Parathyroid adenoma (tissue), 2 donors: ENCODE measurements at regions not wholly inside any gene's neighbourhood (a gene's known extent, or its start where the extent isn't known, plus 50 kb on each side); places are given as distances from the start of the nearest gene placed in this dataset.

ENCODE experiments used
- H2AFZ ChIP-seq: fragments of 300-600 bp; sonication (generic); one replicate; pipeline ENCODE4 v1.7.0; 2017; ENCODE audit warnings: antibody characterized with exemption, mild to moderate bottlenecking
- H3K27ac ChIP-seq: fragments of 300-600 bp; sonication (generic); one replicate; pipeline ENCODE4 v1.7.0; 2017
- H3K27me3 ChIP-seq: fragments of 300-600 bp; sonication (generic); one replicate; pipeline ENCODE4 v1.7.0; 2017; ENCODE audit warnings: low read length; ENCODE audit not compliant: control insufficient read depth, insufficient read depth
- H3K36me3 ChIP-seq: fragments of 300-600 bp; sonication (generic); one replicate; pipeline ENCODE4 v1.7.0; 2017; ENCODE audit warnings: low read length; ENCODE audit not compliant: control insufficient read depth, insufficient read depth
- H3K4me1 ChIP-seq: fragments of 300-600 bp; sonication (generic); one replicate; pipeline ENCODE4 v1.7.0; 2017; ENCODE audit warnings: control low read depth
- H3K4me2 ChIP-seq: fragments of 300-600 bp; sonication (generic); one replicate; pipeline ENCODE4 v1.7.0; 2017; ENCODE audit warnings: low read length
- H3K4me3 ChIP-seq: fragments of 300-600 bp; sonication (generic); one replicate; pipeline ENCODE4 v1.7.0; 2017; ENCODE audit warnings: low read depth, low read length
- H3K79me2 ChIP-seq: fragments of 300-600 bp; sonication (generic); one replicate; pipeline ENCODE4 v1.7.0; 2017; ENCODE audit warnings: control low read depth
- H3K9ac ChIP-seq: fragments of 300-600 bp; sonication (generic); one replicate; pipeline ENCODE4 v1.7.0; 2017; ENCODE audit warnings: mild to moderate bottlenecking
- H3K9me3 ChIP-seq: fragments of 300-600 bp; sonication (generic); one replicate; pipeline ENCODE4 v1.7.0; 2017; ENCODE audit warnings: low read length; ENCODE audit not compliant: control insufficient read depth
- CTCF ChIP-seq: fragments of 300-600 bp; sonication (generic); IDR thresholded peaks from one replicate; pipeline ENCODE4 v1.7.0; 2017; ENCODE audit warnings: antibody characterized with exemption, mild to moderate bottlenecking
- donor health status: primary hyperparathyroidism.

DNA sequence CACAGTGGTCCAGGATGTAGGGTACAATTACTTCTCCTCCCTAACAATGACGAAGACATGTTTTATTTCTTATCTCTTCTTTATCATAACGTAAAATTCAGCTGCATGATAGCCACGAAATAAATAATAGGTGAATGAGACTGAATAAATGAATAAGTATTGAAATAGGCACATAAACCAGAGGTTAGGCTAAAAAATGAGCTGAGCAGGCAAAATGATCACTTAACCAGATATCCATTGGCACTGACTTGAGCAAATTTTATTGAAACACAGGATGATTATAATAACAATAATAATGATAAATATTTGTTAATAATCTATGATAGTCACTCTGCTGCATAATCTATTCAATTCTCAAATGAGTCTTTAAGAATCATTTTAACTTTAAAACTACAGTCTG lies 506.9 kb upstream of the ZNF804A start:
- Histone ChIP-seq H3K4me3 (no peak overlapping the region), H2AFZ (no peak overlapping the region), H3K4me2 (no peak overlapping the region), H3K9me3 (no peaks in the 10 kb centered on the region), H3K79me2 (no peaks in the 10 kb centered on the region), H3K27ac (no peak overlapping the region), H3K27me3 (no peaks in the 10 kb centered on the region), H3K9ac (no peak overlapping the region), H3K4me1 (no peaks in the 10 kb centered on the region), H3K36me3 (no peaks in the 10 kb centered on the region)
- TF ChIP-seq CTCF = no peak

- Histone ChIP-seq H3K9me3 (no peaks in the 10 kb centered on the region), H3K79me2 (no peaks in the 10 kb centered on the region), H3K27ac (no peak overlapping the region), H3K9ac (no peak overlapping the region), H2AFZ (no peak overlapping the region), H3K4me3 (no peak overlapping the region), H3K36me3 (no peaks in the 10 kb centered on the region), H3K27me3 (no peaks in the 10 kb centered on the region), H3K4me2 (no peak overlapping the region), H3K4me1 (no peaks in the 10 kb centered on the region)
- TF ChIP-seq CTCF = no peak
Observed at GRCh38 chr2:184113696-184114403, 484.5 kb upstream of the ZNF804A start.

DNA sequence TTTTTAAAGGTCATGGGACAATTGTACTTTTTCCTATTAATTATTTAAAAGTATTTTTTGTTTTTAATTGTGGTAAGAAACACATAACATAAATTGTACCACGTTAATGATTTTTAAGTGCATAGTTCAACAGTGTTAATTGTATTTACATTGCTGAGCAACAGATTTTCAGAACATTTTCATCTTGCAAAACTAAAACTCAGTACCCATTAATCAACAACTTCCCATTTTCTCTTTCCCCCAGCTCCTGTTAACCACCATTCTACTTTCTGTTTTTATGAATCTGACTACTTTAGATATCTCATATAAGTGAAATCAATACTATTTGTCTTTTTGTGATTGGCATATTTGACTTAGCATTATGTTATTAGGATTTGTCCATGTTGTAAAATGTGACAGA lies 483.9 kb upstream of the ZNF804A start:
- Histone ChIP-seq H3K4me2 (no peak overlapping the region), H3K4me3 (no peak overlapping the region), H3K79me2 (no peaks in the 10 kb centered on the region), H3K9me3 (no peaks in the 10 kb centered on the region), H3K36me3 (no peaks in the 10 kb centered on the region), H2AFZ (no peak overlapping the region), H3K4me1 (no peaks in the 10 kb centered on the region), H3K9ac (no peak overlapping the region), H3K27ac (no peak overlapping the region), H3K27me3 (no peaks in the 10 kb centered on the region)
- TF ChIP-seq CTCF = no peak

DNA sequence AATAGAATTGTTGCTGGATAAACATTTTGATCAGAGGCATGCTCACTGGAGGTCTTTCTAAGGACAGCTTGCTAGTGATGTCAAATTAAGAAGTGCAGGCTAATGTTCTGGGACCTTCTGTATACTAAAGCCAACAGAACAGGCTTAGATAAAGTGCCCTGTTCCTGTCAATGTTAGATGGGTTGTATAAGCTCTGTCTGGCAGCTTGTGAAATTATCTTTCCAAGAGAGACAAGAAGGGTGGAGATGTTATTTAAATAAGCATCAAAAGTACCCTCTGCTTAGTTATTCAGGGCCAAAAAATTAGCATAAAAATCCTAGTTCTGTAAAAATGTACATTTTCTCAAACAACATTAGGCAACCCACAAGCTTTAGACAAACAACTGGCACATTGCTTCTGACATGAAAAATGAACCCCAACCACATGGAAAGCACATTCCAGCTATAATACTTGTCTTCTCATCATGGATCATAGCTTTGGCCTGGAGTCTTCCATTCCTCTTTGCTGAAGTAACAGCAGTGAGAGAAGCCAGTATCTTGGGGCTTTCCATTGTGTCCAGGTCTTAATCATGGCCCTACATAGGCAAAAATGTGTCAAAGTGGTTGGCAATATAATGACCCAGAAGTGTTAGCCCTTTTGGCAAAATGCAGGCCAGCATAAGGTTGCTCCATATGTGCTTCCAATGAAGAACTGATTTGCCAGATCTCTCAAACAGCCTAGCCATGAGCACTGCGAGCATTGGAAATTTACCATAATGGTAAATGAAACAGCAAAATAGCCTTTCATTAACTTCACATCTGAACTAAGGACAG lies 478.1 kb upstream of the ZNF804A start:
- no peak for TF ChIP-seq CTCF
- H3K4me2 ChIP-seq = no peak overlapping the region

More for the DNA sequence above, 478.1 kb upstream of the ZNF804A start:
- Histone ChIP-seq H3K27ac (no peak overlapping the region), H3K4me1 (no peaks in the 10 kb centered on the region), H3K4me3 (no peak overlapping the region), H3K79me2 (no peaks in the 10 kb centered on the region), H3K9ac (no peak overlapping the region), H3K36me3 (no peaks in the 10 kb centered on the region), H3K9me3 (no peaks in the 10 kb centered on the region), H2AFZ (no peak overlapping the region), H3K27me3 (no peaks in the 10 kb centered on the region)
